A673 (cell line): ENCODE measurements at regions not wholly inside any gene's neighbourhood (a gene's known extent, or its start where the extent isn't known, plus 50 kb on each side); places are given as distances from the start of the nearest gene placed in this dataset.

Source experiments
- BruUV-seq: library from RNA; stranded (reverse); fragments of 400-500 nt; replicated peaks from 2 replicates; lab custom pipeline; 2021; lab: Mats Ljungman, UMichigan
- CTCF ChIA-PET: fragments of 300-600 bp; sonication (Branson Sonifier 250); formaldehyde crosslinking; loops from one replicate; lab custom pipeline; 2022; ENCODE audit warnings: antibody characterized with exemption; lab: Charles Lee
- POLR2A ChIA-PET: fragments of 300-600 bp; sonication (Branson Sonifier 250); formaldehyde crosslinking; loops from one replicate; lab custom pipeline; 2022; ENCODE audit warnings: antibody characterized with exemption; ENCODE audit not compliant: low non-redundant PET; lab: Charles Lee
- DNase-seq: peaks from one replicate; pipeline ENCODE4 v3.0.0-alpha.2; 2015; ENCODE audit warnings: low spot score
- H3K27ac ChIP-seq: fragments of 200-600 bp; sonication (generic); 2 replicates; pipeline ENCODE4 v1.5.1; 2016; ENCODE audit warnings: mixed run types, low read depth, mild to moderate bottlenecking, mixed read lengths, antibody characterized with exemption, low read length; ENCODE audit not compliant: poor library complexity, severe bottlenecking
- H3K27me3 ChIP-seq: fragments of 200-600 bp; sonication (generic); replicated peaks from 2 replicates; pipeline ENCODE4 v1.6.1; 2017; ENCODE audit warnings: mixed run types, low read depth, mild to moderate bottlenecking, mixed read lengths, antibody characterized with exemption, low read length; ENCODE audit not compliant: insufficient read depth, poor library complexity
- H3K36me3 ChIP-seq: fragments of 200-600 bp; sonication (generic); 2 replicates; pipeline ENCODE4 v1.6.1; 2016; ENCODE audit warnings: mixed run types, mild to moderate bottlenecking, mixed read lengths, antibody characterized with exemption, low read length; ENCODE audit not compliant: insufficient read depth, poor library complexity, severe bottlenecking
- H3K4me1 ChIP-seq: fragments of 200-600 bp; sonication (generic); 2 replicates; pipeline ENCODE4 v1.6.1; 2017; ENCODE audit warnings: mixed run types, mild to moderate bottlenecking, mixed read lengths, antibody characterized with exemption, low read length; ENCODE audit not compliant: insufficient read depth, poor library complexity, severe bottlenecking
- H3K4me3 ChIP-seq: fragments of 200-600 bp; sonication (generic); 2 replicates; pipeline ENCODE4 v1.5.1; 2016; ENCODE audit warnings: low read depth, mixed run types, mild to moderate bottlenecking, mixed read lengths, low read length; ENCODE audit not compliant: poor library complexity, severe bottlenecking
- H3K9me3 ChIP-seq: fragments of 200-600 bp; sonication (generic); 2 replicates; pipeline ENCODE4 v1.6.1; 2016; ENCODE audit warnings: mixed run types, low read depth, mild to moderate bottlenecking, mixed read lengths, antibody characterized with exemption, low read length; ENCODE audit not compliant: poor library complexity, severe bottlenecking
- EZH2 ChIP-seq: fragments of 200-600 bp; sonication (generic); IDR thresholded peaks from 2 replicates; pipeline ENCODE4 v1.6.1; 2017; ENCODE audit warnings: borderline replicate concordance, low read depth, mild to moderate bottlenecking, mixed read lengths, antibody characterized with exemption, low read length; ENCODE audit not compliant: poor library complexity, severe bottlenecking
- intact Hi-C: fragments of 100-400 bp; cut with micrococcal nuclease; formaldehyde crosslinking; loops from one replicate; pipeline ENCODE4 v1.10.0; 2022; ENCODE audit not compliant: unreplicated experiment
- TF ChIP-seq, protein P1 (sequence below): fragments of 300-800, 200-600 bp; sonication (generic); conservative IDR thresholded peaks from 2 replicates; pipeline ENCODE4 v1.5.1; 2017; ENCODE audit warnings: low read depth, mild to moderate bottlenecking, antibody characterized with exemption, low read length, moderate library complexity, mixed read lengths

- POLR2A ChIA-PET = no interaction called here
- no TSS peak for BruUV-seq
- H3K9me3 ChIP-seq = no peaks in the 10 kb centered on the region
- no peak overlapping the region for H3K27ac ChIP-seq
- H3K4me3 ChIP-seq = no peak overlapping the region
- no peak for TF ChIP-seq EZH2
- TF ChIP-seq, protein P1, sequence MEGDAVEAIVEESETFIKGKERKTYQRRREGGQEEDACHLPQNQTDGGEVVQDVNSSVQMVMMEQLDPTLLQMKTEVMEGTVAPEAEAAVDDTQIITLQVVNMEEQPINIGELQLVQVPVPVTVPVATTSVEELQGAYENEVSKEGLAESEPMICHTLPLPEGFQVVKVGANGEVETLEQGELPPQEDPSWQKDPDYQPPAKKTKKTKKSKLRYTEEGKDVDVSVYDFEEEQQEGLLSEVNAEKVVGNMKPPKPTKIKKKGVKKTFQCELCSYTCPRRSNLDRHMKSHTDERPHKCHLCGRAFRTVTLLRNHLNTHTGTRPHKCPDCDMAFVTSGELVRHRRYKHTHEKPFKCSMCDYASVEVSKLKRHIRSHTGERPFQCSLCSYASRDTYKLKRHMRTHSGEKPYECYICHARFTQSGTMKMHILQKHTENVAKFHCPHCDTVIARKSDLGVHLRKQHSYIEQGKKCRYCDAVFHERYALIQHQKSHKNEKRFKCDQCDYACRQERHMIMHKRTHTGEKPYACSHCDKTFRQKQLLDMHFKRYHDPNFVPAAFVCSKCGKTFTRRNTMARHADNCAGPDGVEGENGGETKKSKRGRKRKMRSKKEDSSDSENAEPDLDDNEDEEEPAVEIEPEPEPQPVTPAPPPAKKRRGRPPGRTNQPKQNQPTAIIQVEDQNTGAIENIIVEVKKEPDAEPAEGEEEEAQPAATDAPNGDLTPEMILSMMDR = no peak
- no peaks in the 10 kb centered on the region for H3K4me1 ChIP-seq
- CTCF ChIA-PET = no interaction called here
- DNase-seq = no peak
- H3K27me3 ChIP-seq = no peaks in the 10 kb centered on the region
- intact Hi-C loops = no loop called here
- H3K36me3 ChIP-seq = no peaks in the 10 kb centered on the region
Observed at GRCh38 chr5:116881921-116882531, 307.4 kb upstream of the SEMA6A start.

DNA sequence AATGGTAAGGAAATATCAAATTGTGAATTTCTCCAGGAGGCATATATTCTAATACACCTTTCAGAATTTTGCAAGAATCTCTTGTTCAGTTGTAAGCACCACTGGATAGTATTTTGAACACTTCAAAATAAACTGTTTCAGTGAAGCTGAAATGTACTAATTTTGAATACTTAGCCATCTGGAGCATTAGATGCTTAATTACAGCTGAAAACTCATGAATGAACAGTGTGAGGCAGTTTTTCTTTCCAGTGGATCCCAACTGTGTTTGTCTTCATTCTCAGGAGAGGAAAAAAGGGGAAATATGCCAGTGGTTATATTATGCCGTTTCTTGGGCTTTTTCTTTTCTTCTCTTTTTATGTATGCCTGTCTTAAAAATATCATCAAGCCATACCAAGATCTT lies 306.0 kb upstream of the SEMA6A start:
- no peak for DNase-seq
- TF ChIP-seq, protein P1 = no peak
- no peak for TF ChIP-seq EZH2
- no peaks in the 10 kb centered on the region for H3K36me3 ChIP-seq
- no peak overlapping the region for H3K4me3 ChIP-seq
- ChIA-PET POLR2A (no interaction called here), CTCF (no interaction called here)
- H3K4me1 ChIP-seq = no peaks in the 10 kb centered on the region
- no peaks in the 10 kb centered on the region for H3K9me3 ChIP-seq
- no TSS peak for BruUV-seq
- H3K27me3 ChIP-seq = no peaks in the 10 kb centered on the region
- intact Hi-C loops = no loop called here
- no peak overlapping the region for H3K27ac ChIP-seq

DNA sequence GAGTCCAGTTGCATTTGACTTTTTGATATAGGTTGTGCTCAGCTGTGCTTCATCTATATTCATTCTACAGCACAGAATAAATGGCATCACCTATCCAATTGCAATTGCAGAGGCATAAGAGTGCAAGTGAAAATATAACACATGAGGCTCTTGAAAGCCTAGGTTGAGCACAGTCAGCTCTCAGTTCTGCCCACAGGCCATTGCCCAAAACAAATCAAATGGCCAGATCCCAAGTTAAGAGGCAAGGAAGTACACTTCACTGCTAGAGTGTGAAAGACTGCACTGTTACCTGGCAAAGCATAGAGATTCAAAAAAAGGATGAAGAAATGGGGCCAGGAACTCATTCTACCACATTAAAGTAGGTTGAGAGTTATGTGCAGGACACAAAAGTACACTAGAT lies 305.5 kb upstream of the SEMA6A start:
- intact Hi-C loops = no loop called here
- no TSS peak for BruUV-seq
- no peaks in the 10 kb centered on the region for H3K4me1 ChIP-seq
- H3K36me3 ChIP-seq = no peaks in the 10 kb centered on the region
- no peaks in the 10 kb centered on the region for H3K27me3 ChIP-seq
- POLR2A ChIA-PET = no interaction called here
- H3K9me3 ChIP-seq = no peaks in the 10 kb centered on the region
- TF ChIP-seq, protein P1 = no peak
- TF ChIP-seq EZH2 = no peak
- no peak for DNase-seq
- no peak overlapping the region for H3K27ac ChIP-seq
- CTCF ChIA-PET = no interaction called here
- H3K4me3 ChIP-seq = no peak overlapping the region
